H1 (cell line): ENCODE measurements at regions not wholly inside any gene's neighbourhood (a gene's known extent, or its start where the extent isn't known, plus 50 kb on each side); places are given as distances from the start of the nearest gene placed in this dataset.

Experiments used
- CHD7 ChIP-seq: fragments of 300-600 bp; sonication (generic); IDR thresholded peaks from 2 replicates; pipeline ENCODE4 v1.7.1; 2012; ENCODE audit warnings: low read length, moderate library complexity, mild to moderate bottlenecking, inconsistent platforms; ENCODE audit not compliant: insufficient replicate concordance
- NRF1 ChIP-seq: IDR thresholded peaks from 2 replicates; pipeline ENCODE4 v1.6.1; 2011; ENCODE audit warnings: mild to moderate bottlenecking, low read depth, low read length, improper control_type of control experiment
- TBP ChIP-seq: IDR thresholded peaks from 2 replicates; pipeline ENCODE4 v1.6.1; 2011; ENCODE audit warnings: low read depth, low read length, improper control_type of control experiment

- TF ChIP-seq CHD7 (no peak), NRF1 (no peak), TBP (no peak)
Observed at GRCh38 chr10:130814610-130815009, 496.9 kb downstream of the TCERG1L start (continued).
